OCI-M2 (cell line): ENCODE measurements at regions not wholly inside any gene's neighbourhood (a gene's known extent, or its start where the extent isn't known, plus 50 kb on each side); places are given as distances from the start of the nearest gene placed in this dataset.
"Not testable (repeated sequence)": the region's sequence is repeated elsewhere in the genome, so short reads cannot be mapped to it uniquely, and the experiment has no call there.

ENCODE experiments used
- DNase-seq: peaks from one replicate; lab custom pipeline; 2025; ENCODE audit not compliant: unreplicated experiment; lab: John Stamatoyannopoulos, UW

DNA sequence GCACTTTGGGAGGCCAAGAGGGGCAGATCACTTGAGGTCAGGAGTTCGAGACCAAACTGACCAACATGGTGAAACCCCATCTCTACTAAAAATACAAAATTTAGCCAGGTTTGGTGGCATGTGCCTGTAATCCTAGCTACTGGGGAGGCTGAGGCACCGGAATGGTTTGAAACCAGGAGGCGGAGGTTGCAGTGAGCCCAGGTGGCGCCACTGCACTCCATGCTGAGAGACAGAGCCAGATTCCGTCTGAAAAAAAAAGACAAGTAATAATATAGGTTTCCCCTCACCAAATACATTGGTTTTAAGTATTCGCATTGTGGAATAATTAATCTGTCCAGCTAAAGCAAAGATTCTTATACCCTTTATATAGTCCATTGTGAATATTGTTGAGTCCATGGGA is 1544.6 kb downstream of the OLFM4 start:
- DNase-seq: no peak

DNA sequence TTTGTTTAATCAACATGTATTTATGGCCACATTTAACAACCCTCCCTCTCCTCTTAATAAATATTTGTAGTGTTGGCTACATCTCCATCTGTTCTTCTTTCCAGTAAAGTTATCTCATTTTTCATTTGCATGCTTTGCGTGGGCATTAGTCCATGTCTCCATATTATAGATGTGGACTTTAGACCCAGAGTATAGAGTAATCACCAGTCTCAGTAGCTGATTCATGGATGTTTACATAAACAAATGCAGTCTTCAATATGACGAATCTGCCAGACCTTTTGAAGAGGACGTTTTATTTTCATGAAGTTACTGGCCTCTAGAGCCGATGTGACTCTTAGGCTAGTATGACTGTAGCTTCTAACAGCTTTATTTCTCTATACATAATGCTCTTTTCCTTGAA is 1546.2 kb downstream of the OLFM4 start:
- DNase-seq: no peak

DNA sequence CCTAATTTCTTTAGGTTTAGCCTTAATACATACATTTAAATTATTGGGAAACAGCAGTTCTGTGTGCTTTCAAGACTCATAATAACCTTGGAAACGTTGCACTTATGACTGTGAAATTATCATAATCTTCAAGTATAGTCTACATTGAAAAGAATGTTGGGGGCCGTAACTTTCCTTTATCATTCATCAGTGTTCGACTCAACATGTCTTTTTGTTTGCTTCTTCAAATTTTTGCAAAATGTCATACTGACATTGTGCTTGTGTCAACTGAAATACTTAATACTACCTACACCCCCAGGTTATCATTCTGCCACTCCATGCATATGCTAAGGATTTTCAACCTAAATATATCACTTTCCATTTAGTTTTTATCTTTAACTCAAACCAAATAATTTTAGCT is 1562.9 kb downstream of the OLFM4 start:
- no peak for DNase-seq

- DNase-seq: no peak
Observed at GRCh38 chr13:54592201-54592600, 1563.6 kb downstream of the OLFM4 start.

- no peak for DNase-seq
Observed at GRCh38 chr13:54593504-54593903, 1564.9 kb downstream of the OLFM4 start.

- no peak for DNase-seq
Observed at GRCh38 chr13:54597540-54598088, 1569.0 kb downstream of the OLFM4 start.

DNA sequence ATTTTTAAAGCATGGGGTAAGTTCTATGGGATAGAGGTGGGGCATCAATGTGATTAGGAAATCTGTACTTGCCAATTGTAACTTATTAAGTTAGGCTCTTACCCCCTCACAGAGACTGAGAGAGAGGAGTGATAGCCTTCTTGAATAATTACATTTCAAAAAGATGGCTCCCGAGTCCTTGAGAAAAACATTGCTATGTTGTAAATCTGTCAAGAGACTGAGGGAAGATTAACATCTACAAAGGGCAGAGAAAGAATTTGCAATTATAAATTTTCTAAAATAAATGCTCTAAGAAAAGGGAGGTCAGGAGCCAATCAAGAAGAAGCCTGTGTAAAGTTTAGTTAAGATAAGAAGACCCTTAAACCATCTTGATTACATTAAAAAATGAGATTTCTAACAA is 1570.8 kb downstream of the OLFM4 start:
- DNase-seq: no peak

DNA sequence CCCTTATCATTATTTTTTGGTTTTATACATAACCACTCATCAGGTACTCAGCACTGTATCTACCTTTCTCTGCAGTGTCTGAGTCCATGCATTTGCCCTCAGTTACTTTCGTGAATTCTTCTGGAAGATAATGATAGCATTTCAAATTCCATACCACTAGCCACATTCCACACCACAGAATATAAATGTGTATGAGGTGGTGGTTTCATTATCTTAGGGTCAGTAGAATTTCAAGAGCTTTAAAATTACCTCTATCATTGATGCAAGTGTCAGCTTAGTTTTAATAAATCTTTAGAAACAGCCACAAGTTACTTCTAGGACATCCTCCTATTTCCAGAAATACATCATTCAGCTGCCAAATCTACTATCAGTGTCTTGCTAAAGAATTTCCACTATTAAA is 1578.3 kb downstream of the OLFM4 start:
- no peak for DNase-seq

GRCh38 chr13:54607421-54607820 is 1578.8 kb downstream of the OLFM4 start:
- DNase-seq: no peak

GRCh38 chr13:54611390-54611789 is 1582.8 kb downstream of the OLFM4 start:
- DNase-seq: no peak

GRCh38 chr13:54614726-54615125 is 1586.1 kb downstream of the OLFM4 start:
- no peak for DNase-seq

DNA sequence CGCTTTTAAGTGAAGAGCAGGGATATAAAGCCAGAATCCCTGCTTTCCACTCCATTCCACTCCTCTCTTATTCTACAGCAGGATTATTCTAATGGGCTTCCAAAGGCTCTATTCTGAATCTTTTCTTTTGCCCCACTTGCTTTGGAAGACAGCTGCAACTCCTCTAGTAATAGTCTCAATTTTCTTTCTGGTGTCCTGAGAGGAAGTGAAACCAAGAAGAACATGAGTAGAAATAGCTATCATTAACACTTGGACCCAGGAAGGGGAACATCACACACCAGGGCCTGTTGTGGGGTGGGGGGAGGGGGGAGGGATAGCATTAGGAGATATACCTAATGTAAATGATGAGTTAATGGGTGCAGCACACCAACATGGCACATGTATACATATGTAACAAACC is 1597.9 kb downstream of the OLFM4 start:
- not testable (repeated sequence) for DNase-seq

- no peak for DNase-seq
Observed at GRCh38 chr13:54627646-54628372, 1599.2 kb downstream of the OLFM4 start.

GRCh38 chr13:54628383-54628782 is 1599.8 kb downstream of the OLFM4 start:
- DNase-seq: no peak

DNA sequence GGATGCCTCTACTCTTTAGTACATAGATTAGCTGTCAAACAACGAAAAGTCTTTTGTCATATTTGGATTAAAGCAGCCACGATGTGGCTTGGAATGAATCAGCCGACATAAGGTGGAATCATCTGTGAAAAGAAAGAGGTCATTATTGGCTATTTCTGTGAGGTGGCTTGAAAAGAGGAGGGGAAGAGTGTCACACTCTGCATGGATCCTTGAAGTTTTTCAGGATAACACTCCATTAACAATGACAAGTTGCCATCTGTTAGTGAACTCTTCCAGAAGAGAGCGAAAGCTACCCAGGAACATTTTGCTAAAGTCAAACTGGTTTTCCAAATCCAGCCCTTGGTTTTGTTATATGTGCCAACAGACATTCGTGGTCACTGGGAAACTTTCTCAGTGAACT is 1604.8 kb downstream of the OLFM4 start:
- DNase-seq: no peak

DNA sequence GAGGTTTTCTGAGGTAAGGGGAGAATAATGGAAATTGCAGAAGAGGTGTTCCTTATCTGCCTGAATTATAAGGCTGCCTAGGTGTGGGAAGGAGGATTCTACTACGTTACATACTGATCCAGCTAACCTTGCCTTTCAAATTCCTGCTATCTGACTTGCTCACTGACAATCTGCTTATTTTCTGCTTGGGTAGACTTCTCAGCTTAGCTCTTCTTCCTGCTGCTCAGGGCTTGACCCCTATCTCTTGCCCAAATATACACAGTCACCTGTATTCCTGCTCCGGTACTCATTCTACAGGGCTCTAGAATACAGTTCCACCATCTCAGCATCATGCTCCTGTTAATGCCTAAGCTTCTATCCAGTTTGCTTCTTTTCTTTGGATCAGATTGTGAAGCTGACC is 1607.6 kb downstream of the OLFM4 start:
- DNase-seq: no peak

- no peak for DNase-seq
Observed at GRCh38 chr13:54637366-54637765, 1608.8 kb downstream of the OLFM4 start.

GRCh38 chr13:54640719-54641118 is 1612.1 kb downstream of the OLFM4 start:
- DNase-seq: no peak

DNA sequence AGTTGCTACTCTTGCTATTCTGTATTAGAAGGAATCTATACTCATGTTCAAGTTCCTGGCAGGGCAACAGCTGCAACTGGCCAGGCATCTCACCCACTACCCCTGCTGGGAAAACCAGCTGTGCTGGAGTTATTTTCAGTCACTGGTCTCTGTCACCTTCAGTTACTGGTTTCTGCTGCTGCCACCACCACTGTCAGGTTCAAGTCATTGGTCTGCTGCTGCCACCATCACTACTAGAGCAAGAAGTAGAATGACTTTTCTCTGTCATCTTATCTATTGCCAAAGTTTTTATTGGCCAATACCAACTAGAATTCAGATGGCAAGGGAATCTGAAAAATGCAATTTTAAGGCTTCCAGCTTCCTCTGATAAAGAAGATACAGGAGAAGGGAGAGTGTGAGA is 1615.2 kb downstream of the OLFM4 start:
- DNase-seq: no peak

- no peak for DNase-seq
Observed at GRCh38 chr13:54647275-54647674, 1618.7 kb downstream of the OLFM4 start.

- DNase-seq: no peak
Observed at GRCh38 chr13:54657588-54657987, 1629.0 kb downstream of the OLFM4 start.

GRCh38 chr13:54658771-54659170 is 1630.2 kb downstream of the OLFM4 start:
- DNase-seq: no peak

DNA sequence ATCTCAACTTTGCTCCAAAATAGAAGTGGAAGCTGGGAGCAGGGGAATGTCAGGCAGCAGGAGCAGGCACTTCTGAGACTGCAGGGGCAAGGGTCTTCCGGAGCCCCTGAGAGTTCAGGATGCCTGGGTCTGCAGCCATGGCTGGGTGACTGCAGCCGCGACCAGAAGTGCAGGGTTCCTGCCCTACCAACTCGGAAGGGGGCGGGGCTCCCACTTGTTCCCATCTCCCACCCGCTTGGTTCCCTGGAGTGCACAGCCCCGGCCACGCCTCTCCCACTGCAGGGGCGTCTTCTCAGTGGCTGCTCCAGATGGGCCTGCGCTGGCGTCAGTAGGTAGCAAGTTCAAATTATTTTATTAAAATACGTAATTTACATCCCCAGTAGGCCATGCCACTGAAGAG is 1631.7 kb downstream of the OLFM4 start:
- no peak for DNase-seq
